WTC11 (cell line): ENCODE measurements at regions not wholly inside any gene's neighbourhood (a gene's known extent, or its start where the extent isn't known, plus 50 kb on each side); places are given as distances from the start of the nearest gene placed in this dataset.

Source experiments
- ATAC-seq: fragments of 200-7000 bp; cut with Tn5 transposase; 2 replicates; pipeline ENCODE4 v1.10.0; 2021; ENCODE audit warnings: mild to moderate bottlenecking, moderate library complexity
- CTCF ChIA-PET: fragments of 300-600 bp; sonication (Branson Sonifier 250); formaldehyde crosslinking; loops from one replicate; lab custom pipeline; 2021; ENCODE audit warnings: antibody characterized with exemption; lab: Charles Lee
- POLR2A ChIA-PET: fragments of 350-600 bp; sonication (Branson Sonifier 250); formaldehyde crosslinking; loops from one replicate; lab custom pipeline; 2021; ENCODE audit warnings: antibody characterized with exemption; lab: Charles Lee
- DNase-seq: peaks from one replicate; pipeline ENCODE4 v3.0.0; 2021; ENCODE audit warnings: low spot score
- H3K27ac Mint-ChIP-seq: 2 replicates; pipeline ENCODE4 v1.8.0; 2021; ENCODE audit warnings: mixed read lengths
- H3K27me3 Mint-ChIP-seq: 2 replicates; pipeline ENCODE4 v1.8.0; 2021; ENCODE audit warnings: low read depth, mild to moderate bottlenecking, moderate library complexity, mixed read lengths
- H3K36me3 Mint-ChIP-seq: 2 replicates; pipeline ENCODE4 v1.8.0; 2021; ENCODE audit warnings: mixed read lengths
- H3K4me1 Mint-ChIP-seq: 2 replicates; pipeline ENCODE4 v1.8.0; 2022; ENCODE audit warnings: mixed read lengths
- H3K4me3 Mint-ChIP-seq: 2 replicates; pipeline ENCODE4 v1.8.0; 2021; ENCODE audit warnings: mild to moderate bottlenecking, moderate library complexity, mixed read lengths
- H3K9me3 Mint-ChIP-seq: 2 replicates; pipeline ENCODE4 v1.8.0; 2021; ENCODE audit warnings: mixed read lengths
- CBFB ChIP-seq: sonication (generic); formaldehyde crosslinking; IDR thresholded peaks from 2 replicates; pipeline ENCODE4 v1.8.1; 2022; ENCODE audit warnings: mild to moderate bottlenecking, low read depth, missing genetic modification reagents
- GTF2I ChIP-seq: fragments of 250-450 bp; sonication (Bioruptor Pico); conservative IDR thresholded peaks from 2 replicates; pipeline ENCODE4 v1.4.0; 2021; ENCODE audit warnings: mild to moderate bottlenecking
- KAT7 ChIP-seq: sonication (generic); formaldehyde crosslinking; IDR thresholded peaks from 2 replicates; pipeline ENCODE4 v1.8.1; 2023; ENCODE audit warnings: missing genetic modification reagents, mild to moderate bottlenecking, borderline replicate concordance
- NR2C2 ChIP-seq: sonication (generic); formaldehyde crosslinking; IDR thresholded peaks from 2 replicates; pipeline ENCODE4 v1.8.0; 2022; ENCODE audit warnings: mild to moderate bottlenecking, missing genetic modification reagents
- SP1 ChIP-seq: sonication (generic); formaldehyde crosslinking; conservative IDR thresholded peaks from 2 replicates; pipeline ENCODE4 v1.8.1; 2022; ENCODE audit warnings: missing genetic modification reagents
- TP53 ChIP-seq: sonication (generic); formaldehyde crosslinking; IDR thresholded peaks from 2 replicates; pipeline ENCODE4 v1.8.1; 2023; ENCODE audit warnings: mild to moderate bottlenecking, missing genetic modification reagents
- ZNF121 ChIP-seq: sonication (generic); formaldehyde crosslinking; IDR thresholded peaks from 2 replicates; pipeline ENCODE4 v1.8.0; 2023; ENCODE audit warnings: missing genetic modification reagents
- ZNF232 ChIP-seq: sonication (generic); formaldehyde crosslinking; IDR thresholded peaks from 2 replicates; pipeline ENCODE4 v1.8.0; 2022; ENCODE audit warnings: mild to moderate bottlenecking, missing genetic modification reagents
- ZNF317 ChIP-seq: sonication (generic); formaldehyde crosslinking; IDR thresholded peaks from 2 replicates; pipeline ENCODE4 v1.8.1; 2023; ENCODE audit warnings: low read depth, mild to moderate bottlenecking, moderate library complexity, missing genetic modification reagents, borderline replicate concordance
- TF ChIP-seq, protein P1 (sequence below): fragments of 250-450 bp; sonication (Bioruptor Pico); conservative IDR thresholded peaks from 2 replicates; pipeline ENCODE4 v1.9.0; 2021; ENCODE audit warnings: mild to moderate bottlenecking
- TF ChIP-seq, protein P2 (sequence below): sonication (generic); formaldehyde crosslinking; IDR thresholded peaks from 2 replicates; pipeline ENCODE4 v1.8.0; 2022; ENCODE audit warnings: mild to moderate bottlenecking, missing genetic modification reagents
- TF ChIP-seq, protein P3 (sequence below): sonication (generic); formaldehyde crosslinking; IDR thresholded peaks from 2 replicates; pipeline ENCODE4 v1.8.1; 2022; ENCODE audit warnings: low read depth, missing genetic modification reagents, borderline replicate concordance
- TF ChIP-seq, protein P4 (sequence below): sonication (generic); formaldehyde crosslinking; IDR thresholded peaks from 2 replicates; pipeline ENCODE4 v1.8.1; 2022; ENCODE audit warnings: low read depth, mild to moderate bottlenecking, moderate library complexity, missing genetic modification reagents, borderline replicate concordance
- TF ChIP-seq, protein P5 (sequence below): fragments of 250-450 bp; sonication (Bioruptor Pico); IDR thresholded peaks from 2 replicates; pipeline ENCODE4 v2.1.2; 2022; ENCODE audit warnings: mild to moderate bottlenecking, moderate library complexity
- TF ChIP-seq, protein P6 (sequence below): fragments of 250-450 bp; sonication (Bioruptor Pico); IDR thresholded peaks from 2 replicates; pipeline ENCODE4 v1.9.0; 2021; ENCODE audit warnings: moderate library complexity, mild to moderate bottlenecking, inconsistent platforms, borderline replicate concordance

DNA sequence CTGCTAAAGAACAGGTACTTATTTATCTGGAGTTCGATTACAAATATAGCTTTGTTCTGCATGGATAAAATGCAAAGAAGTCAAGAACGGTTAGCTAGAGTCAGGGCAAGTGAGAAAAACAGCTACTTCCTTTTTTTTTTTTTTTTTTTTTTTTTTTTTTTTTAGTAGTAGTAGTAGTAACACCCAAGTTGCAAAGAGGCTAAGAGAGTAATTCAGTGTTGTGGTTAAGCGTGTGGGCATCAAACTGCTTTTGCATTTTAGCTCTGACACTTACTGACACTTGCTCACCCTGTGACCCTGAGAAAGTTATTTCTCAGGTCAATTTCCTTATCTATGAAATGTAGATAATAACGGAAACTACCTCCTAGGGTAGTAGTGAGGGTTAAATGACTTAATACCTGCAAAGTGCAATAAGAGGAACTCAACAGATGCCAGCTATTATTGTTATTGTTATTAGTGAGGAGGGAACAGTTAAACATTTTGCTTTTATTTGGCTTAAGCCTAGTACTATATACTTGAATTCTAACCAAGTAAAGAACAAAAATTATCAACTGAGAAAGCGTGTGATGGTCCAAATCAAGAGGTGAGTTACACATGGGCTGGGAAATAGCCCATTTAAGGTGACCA, 86.7 kb upstream of the BACH2 start (continued):
- TF ChIP-seq, protein P1, sequence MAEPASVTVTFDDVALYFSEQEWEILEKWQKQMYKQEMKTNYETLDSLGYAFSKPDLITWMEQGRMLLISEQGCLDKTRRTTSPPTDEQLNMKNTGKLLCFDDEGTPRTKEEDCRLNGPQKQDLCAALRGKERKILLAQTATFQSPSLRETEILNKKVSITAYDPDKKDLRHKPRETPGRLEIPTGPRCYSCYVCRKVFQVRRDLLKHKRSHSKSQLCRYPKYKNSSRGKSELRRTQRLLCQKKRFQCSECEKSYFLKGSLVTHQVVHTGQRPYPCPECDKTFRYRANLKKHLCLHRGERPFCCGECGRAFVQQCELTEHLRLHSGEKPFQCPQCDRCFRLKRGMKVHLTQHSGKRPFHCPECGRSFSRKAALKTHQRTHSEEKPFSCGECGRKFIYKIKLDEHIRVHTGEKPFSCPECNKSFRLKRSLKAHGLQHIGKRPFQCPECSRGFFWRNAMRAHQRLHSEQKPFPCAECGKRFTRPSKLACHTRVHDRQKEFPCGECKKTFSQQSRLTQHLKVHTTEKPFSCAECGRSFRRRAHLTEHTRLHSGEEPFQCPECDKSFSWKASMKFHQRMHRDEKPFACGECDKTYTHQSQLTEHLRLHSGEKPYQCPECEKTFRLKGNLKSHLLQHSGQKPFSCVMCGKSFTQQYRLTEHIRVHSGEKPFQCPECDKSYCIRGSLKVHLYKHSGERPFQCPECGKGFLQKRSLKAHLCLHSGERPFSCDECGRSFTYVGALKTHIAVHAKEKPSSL (CRISPR knock-in tag), result no peak
- TF ChIP-seq CBFB, result no peak
- TF ChIP-seq GTF2I (CRISPR knock-in tag), result no peak
- TF ChIP-seq, protein P2, sequence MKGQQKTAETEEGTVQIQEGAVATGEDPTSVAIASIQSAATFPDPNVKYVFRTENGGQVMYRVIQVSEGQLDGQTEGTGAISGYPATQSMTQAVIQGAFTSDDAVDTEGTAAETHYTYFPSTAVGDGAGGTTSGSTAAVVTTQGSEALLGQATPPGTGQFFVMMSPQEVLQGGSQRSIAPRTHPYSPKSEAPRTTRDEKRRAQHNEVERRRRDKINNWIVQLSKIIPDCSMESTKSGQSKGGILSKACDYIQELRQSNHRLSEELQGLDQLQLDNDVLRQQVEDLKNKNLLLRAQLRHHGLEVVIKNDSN (CRISPR knock-in tag), result no peak
- TF ChIP-seq ZNF232, result no peak
- TF ChIP-seq, protein P3, sequence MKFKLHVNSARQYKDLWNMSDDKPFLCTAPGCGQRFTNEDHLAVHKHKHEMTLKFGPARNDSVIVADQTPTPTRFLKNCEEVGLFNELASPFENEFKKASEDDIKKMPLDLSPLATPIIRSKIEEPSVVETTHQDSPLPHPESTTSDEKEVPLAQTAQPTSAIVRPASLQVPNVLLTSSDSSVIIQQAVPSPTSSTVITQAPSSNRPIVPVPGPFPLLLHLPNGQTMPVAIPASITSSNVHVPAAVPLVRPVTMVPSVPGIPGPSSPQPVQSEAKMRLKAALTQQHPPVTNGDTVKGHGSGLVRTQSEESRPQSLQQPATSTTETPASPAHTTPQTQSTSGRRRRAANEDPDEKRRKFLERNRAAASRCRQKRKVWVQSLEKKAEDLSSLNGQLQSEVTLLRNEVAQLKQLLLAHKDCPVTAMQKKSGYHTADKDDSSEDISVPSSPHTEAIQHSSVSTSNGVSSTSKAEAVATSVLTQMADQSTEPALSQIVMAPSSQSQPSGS (CRISPR knock-in tag), result no peak
- TF ChIP-seq KAT7, result no peak
- TF ChIP-seq ZNF121 (CRISPR knock-in tag), result no peak
- TF ChIP-seq, protein P4, sequence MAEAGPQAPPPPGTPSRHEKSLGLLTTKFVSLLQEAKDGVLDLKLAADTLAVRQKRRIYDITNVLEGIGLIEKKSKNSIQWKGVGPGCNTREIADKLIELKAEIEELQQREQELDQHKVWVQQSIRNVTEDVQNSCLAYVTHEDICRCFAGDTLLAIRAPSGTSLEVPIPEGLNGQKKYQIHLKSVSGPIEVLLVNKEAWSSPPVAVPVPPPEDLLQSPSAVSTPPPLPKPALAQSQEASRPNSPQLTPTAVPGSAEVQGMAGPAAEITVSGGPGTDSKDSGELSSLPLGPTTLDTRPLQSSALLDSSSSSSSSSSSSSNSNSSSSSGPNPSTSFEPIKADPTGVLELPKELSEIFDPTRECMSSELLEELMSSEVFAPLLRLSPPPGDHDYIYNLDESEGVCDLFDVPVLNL (CRISPR knock-in tag), result no peak

DNA sequence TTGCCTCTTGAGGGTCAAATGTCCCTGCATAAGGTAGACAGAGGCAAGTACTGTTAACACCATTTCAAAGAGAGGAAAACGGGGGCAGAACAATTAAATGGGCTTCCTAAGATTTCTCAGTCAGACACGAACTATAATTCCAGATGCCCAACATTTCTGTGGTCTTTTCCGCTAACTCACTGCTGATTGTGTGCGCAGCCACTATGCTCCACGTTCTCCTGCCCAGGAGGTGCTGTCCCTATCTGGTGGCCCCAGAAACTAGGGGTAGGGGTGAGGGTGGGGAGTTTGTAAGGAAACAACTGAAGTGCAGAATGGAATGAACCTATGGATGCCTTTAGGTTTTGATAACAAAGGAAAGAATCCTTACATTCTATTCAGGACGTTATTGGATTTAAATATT, 86.1 kb upstream of the BACH2 start:
- H3K36me3 Mint-ChIP-seq, result no peaks in the 10 kb centered on the region
- ATAC-seq (no peak), DNase-seq (no peak)
- no peaks in the 10 kb centered on the region for H3K9me3 Mint-ChIP-seq
- CTCF ChIA-PET, result interaction anchor here (1.2 to 1.7 kb wide), 3 partner anchors 11 to 96 kb away, joined by 4 to 6 read pairs (median 4); no protein-coding TSS in a partner anchor
- peaks cover 47% of the 10 kb centered on the region for H3K4me1 Mint-ChIP-seq
- H3K4me3 Mint-ChIP-seq, result no peak overlapping the region
- no peaks in the 10 kb centered on the region for H3K27me3 Mint-ChIP-seq
- no peak overlapping the region for H3K27ac Mint-ChIP-seq
- POLR2A ChIA-PET, result no interaction called here
- TF ChIP-seq, protein P5, sequence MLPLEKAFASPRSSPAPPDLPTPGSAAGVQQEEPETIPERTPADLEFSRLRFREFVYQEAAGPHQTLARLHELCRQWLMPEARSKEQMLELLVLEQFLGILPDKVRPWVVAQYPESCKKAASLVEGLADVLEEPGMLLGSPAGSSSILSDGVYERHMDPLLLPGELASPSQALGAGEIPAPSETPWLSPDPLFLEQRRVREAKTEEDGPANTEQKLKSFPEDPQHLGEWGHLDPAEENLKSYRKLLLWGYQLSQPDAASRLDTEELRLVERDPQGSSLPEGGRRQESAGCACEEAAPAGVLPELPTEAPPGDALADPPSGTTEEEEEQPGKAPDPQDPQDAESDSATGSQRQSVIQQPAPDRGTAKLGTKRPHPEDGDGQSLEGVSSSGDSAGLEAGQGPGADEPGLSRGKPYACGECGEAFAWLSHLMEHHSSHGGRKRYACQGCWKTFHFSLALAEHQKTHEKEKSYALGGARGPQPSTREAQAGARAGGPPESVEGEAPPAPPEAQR (CRISPR knock-in tag), result no peak
- no peak for TF ChIP-seq NR2C2 (CRISPR knock-in tag)
- no peak for TF ChIP-seq SP1 (CRISPR knock-in tag)
- TF ChIP-seq, protein P6, sequence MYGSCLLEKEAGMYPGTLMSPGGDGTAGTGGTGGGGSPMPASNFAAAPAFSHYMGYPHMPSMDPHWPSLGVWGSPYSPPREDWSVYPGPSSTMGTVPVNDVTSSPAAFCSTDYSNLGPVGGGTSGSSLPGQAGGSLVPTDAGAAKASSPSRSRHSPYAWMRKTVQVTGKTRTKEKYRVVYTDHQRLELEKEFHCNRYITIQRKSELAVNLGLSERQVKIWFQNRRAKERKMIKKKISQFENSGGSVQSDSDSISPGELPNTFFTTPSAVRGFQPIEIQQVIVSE (CRISPR knock-in tag), result no peak

DNA sequence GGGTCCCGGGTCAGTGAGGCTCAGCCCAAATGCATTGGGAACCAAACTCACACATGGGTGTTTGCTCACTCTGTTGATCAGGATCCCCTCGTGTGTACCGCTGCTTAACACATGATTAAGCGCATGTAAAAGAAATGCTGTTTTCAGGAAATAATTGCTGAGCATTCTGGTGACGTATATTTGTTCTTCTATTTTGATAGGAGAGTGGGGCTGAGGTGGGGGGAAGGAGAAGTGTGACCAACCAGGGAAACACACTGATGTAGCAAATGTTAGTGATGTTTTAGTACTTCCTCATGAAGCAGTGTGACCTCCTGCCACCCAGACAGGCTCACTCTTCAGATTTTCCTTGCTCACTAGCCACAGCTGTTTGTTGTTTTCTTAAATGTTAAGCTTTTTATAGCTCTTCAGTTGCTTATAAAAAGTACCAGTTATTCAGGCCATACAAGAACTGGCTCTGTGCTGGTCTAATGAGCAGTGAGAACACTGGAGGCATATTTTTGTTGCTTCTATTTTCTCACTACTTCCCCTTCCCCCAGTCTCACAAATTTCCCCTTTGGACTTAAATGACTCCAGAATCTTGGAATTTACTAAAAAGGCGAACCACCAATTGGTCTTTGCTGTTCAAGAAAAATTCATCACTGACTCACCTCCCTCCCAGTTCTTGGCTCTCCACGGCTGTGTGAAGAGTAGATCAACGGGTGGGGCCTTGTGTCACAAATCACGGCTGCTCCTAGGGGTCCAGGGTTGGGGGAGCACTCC, 79.2 kb upstream of the BACH2 start:
- H3K27ac Mint-ChIP-seq, result no peak overlapping the region
- H3K9me3 Mint-ChIP-seq, result no peaks in the 10 kb centered on the region
- H3K36me3 Mint-ChIP-seq, result no peaks in the 10 kb centered on the region
- no peak for ATAC-seq
- CTCF ChIA-PET, result no interaction called here
- TF ChIP-seq TP53 (CRISPR knock-in tag), result no peak
- TF ChIP-seq ZNF317 (CRISPR knock-in tag), result no peak
- TF ChIP-seq ZNF232, result no peak
- TF ChIP-seq, all 79 proteins: peak for 0
- Mint-ChIP-seq H3K4me3 (no peak overlapping the region), H3K4me1 (peaks cover 10% of the 10 kb centered on the region; the same call in 1 of the 2 replicates), H3K27me3 (no peaks in the 10 kb centered on the region)
- POLR2A ChIA-PET, result no interaction called here
- no peak for DNase-seq
